ENCODE measurements at regions not wholly inside any gene's neighbourhood (a gene's known extent, or its start where the extent isn't known, plus 50 kb on each side); places are given as distances from the start of the nearest gene placed in this dataset.

GRCh38 chr18:46346896-46347630, 242.9 kb downstream of the HAUS1 start:
- TF ChIP-seq EZH2 (IDR thresholded peaks at IDR 0.05; ENCODE audit: borderline replicate concordance, low read depth, low read length, severe bottlenecking), result no peak
- TF ChIP-seq, protein P1, sequence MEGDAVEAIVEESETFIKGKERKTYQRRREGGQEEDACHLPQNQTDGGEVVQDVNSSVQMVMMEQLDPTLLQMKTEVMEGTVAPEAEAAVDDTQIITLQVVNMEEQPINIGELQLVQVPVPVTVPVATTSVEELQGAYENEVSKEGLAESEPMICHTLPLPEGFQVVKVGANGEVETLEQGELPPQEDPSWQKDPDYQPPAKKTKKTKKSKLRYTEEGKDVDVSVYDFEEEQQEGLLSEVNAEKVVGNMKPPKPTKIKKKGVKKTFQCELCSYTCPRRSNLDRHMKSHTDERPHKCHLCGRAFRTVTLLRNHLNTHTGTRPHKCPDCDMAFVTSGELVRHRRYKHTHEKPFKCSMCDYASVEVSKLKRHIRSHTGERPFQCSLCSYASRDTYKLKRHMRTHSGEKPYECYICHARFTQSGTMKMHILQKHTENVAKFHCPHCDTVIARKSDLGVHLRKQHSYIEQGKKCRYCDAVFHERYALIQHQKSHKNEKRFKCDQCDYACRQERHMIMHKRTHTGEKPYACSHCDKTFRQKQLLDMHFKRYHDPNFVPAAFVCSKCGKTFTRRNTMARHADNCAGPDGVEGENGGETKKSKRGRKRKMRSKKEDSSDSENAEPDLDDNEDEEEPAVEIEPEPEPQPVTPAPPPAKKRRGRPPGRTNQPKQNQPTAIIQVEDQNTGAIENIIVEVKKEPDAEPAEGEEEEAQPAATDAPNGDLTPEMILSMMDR (IDR thresholded peaks at IDR 0.05; ENCODE audit: borderline replicate concordance, extremely low read depth, low read length, poor library complexity, severe bottlenecking), result no peak

All from DND-41 (cell line).